ENCODE measurements at regions not wholly inside any gene's neighbourhood (a gene's known extent, or its start where the extent isn't known, plus 50 kb on each side); places are given as distances from the start of the nearest gene placed in this dataset.
A peak's percentile ranks its signal among the peaks of the same experiment; 100 is the strongest.

DNA sequence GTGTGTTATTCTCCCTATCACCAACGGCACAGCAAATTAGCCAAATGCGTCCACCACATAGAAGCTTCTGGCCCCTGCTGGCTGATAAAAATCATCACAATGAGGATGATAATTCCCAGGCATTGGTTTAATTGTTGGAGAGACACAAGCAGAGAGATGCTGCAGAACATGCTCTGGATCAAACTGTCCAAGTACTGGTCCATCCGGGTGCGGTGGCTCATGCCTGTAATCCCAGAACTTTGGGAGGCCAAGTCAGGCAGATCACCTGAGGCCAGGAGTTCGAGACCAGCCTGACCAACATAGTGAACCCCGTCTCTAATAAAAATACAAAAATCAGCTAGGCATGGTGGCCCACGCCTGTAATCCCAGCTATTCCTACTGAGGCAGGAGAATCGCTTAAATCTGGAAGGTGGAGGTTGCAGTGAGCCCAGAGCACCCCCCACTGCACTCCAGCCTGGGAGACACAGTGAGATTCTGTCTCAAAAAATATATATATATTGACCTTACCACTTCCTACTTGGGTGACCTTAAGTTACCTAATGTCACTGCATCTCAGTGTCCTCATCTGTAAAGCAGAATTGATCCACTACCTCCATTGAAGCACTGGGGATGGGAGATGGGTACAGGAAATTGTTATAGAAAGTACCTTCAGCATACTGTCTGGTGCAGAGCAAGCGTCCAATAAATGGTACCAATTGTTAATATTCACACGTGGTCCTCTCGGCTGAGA, 83.7 kb upstream of the EGLN3 start (continued):
- TF ChIP-seq LEF1 (IDR thresholded peaks at IDR 0.05) (no peak), SMC3 (conservative IDR thresholded peaks at IDR 0.05; ENCODE audit: insufficient read depth, low read depth, low read length) (no peak), ZNF3 (CRISPR knock-in tag; IDR thresholded peaks at IDR 0.05) (no peak), ETS2 (tag; IDR thresholded peaks at IDR 0.05; ENCODE audit: borderline replicate concordance, poor library complexity, severe bottlenecking) (no peak), GTF2E2 (tag; IDR thresholded peaks at IDR 0.05) (no peak), ZNF175 (CRISPR knock-in tag; IDR thresholded peaks at IDR 0.05; ENCODE audit: low read depth) (0 out of 2 replicates have a peak, but pooled peaks have one; percentile 50), HNRNPL (IDR thresholded peaks at IDR 0.05; ENCODE audit: low read depth, low read length) (no peak), PURB (CRISPR knock-in tag; IDR thresholded peaks at IDR 0.05; ENCODE audit: low read depth) (no peak), RBFOX2 (IDR thresholded peaks at IDR 0.05; ENCODE audit: low read depth, low read length) (no peak), MYBL2 (IDR thresholded peaks at IDR 0.05; ENCODE audit: low read depth) (no peak), MYBL2 (CRISPR knock-in tag; IDR thresholded peaks at IDR 0.05; ENCODE audit: borderline replicate concordance) (no peak), NR2C2 (CRISPR knock-in tag; IDR thresholded peaks at IDR 0.05) (no peak), NR2C2 (tag; IDR thresholded peaks at IDR 0.05) (peak; percentile 41; the same call in 1 of the 2 replicates), TARDBP (IDR thresholded peaks at IDR 0.05) (no peak), TEAD4 (IDR thresholded peaks at IDR 0.05; ENCODE audit: low read length) (no peak), TEAD4 (CRISPR knock-in tag; IDR thresholded peaks at IDR 0.05; ENCODE audit: borderline replicate concordance) (no peak), SETDB1 (IDR thresholded peaks at IDR 0.05; ENCODE audit: low read length) (no peak)
- TF ChIP-seq, protein P1, sequence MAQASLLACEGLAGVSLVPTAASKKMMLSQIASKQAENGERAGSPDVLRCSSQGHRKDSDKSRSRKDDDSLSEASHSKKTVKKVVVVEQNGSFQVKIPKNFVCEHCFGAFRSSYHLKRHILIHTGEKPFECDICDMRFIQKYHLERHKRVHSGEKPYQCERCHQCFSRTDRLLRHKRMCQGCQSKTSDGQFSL (CRISPR knock-in tag; IDR thresholded peaks at IDR 0.05), result 0 out of 2 replicates have a peak, but pooled peaks have one; percentile 21
- TF ChIP-seq, protein P1 (tag; IDR thresholded peaks at IDR 0.05), result no peak
- TF ChIP-seq, protein P2, sequence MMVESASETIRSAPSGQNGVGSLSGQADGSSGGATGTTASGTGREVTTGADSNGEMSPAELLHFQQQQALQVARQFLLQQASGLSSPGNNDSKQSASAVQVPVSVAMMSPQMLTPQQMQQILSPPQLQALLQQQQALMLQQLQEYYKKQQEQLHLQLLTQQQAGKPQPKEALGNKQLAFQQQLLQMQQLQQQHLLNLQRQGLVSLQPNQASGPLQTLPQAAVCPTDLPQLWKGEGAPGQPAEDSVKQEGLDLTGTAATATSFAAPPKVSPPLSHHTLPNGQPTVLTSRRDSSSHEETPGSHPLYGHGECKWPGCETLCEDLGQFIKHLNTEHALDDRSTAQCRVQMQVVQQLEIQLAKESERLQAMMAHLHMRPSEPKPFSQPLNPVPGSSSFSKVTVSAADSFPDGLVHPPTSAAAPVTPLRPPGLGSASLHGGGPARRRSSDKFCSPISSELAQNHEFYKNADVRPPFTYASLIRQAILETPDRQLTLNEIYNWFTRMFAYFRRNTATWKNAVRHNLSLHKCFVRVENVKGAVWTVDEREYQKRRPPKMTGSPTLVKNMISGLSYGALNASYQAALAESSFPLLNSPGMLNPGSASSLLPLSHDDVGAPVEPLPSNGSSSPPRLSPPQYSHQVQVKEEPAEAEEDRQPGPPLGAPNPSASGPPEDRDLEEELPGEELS (CRISPR knock-in tag; IDR thresholded peaks at IDR 0.05; ENCODE audit: borderline replicate concordance), result no peak
- TF ChIP-seq, protein P3, sequence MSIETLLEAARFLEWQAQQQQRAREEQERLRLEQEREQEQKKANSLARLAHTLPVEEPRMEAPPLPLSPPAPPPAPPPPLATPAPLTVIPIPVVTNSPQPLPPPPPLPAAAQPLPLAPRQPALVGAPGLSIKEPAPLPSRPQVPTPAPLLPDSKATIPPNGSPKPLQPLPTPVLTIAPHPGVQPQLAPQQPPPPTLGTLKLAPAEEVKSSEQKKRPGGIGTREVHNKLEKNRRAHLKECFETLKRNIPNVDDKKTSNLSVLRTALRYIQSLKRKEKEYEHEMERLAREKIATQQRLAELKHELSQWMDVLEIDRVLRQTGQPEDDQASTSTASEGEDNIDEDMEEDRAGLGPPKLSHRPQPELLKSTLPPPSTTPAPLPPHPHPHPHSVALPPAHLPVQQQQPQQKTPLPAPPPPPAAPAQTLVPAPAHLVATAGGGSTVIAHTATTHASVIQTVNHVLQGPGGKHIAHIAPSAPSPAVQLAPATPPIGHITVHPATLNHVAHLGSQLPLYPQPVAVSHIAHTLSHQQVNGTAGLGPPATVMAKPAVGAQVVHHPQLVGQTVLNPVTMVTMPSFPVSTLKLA (conservative IDR thresholded peaks at IDR 0.05), result 0 out of 4 replicates have a peak, but pooled peaks of 1 of the 2 experiments have one; percentile 23
- TF ChIP-seq, protein P4, sequence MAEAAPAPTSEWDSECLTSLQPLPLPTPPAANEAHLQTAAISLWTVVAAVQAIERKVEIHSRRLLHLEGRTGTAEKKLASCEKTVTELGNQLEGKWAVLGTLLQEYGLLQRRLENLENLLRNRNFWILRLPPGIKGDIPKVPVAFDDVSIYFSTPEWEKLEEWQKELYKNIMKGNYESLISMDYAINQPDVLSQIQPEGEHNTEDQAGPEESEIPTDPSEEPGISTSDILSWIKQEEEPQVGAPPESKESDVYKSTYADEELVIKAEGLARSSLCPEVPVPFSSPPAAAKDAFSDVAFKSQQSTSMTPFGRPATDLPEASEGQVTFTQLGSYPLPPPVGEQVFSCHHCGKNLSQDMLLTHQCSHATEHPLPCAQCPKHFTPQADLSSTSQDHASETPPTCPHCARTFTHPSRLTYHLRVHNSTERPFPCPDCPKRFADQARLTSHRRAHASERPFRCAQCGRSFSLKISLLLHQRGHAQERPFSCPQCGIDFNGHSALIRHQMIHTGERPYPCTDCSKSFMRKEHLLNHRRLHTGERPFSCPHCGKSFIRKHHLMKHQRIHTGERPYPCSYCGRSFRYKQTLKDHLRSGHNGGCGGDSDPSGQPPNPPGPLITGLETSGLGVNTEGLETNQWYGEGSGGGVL (CRISPR knock-in tag; IDR thresholded peaks at IDR 0.05), result no peak

All from K562 (cell line).